Erythroblast (primary cell): ENCODE measurements at regions not wholly inside any gene's neighbourhood (a gene's known extent, or its start where the extent isn't known, plus 50 kb on each side); places are given as distances from the start of the nearest gene placed in this dataset.

ENCODE experiments used
- GATA1 ChIP-seq: IDR thresholded peaks from 2 replicates; pipeline ENCODE4 v1.6.1; 2011; ENCODE audit warnings: low read depth, mild to moderate bottlenecking, control low read depth, low read length, moderate library complexity
- POLR2A ChIP-seq: IDR thresholded peaks from 2 replicates; pipeline ENCODE4 v1.6.1; 2011; ENCODE audit warnings: mild to moderate bottlenecking, low read length

- TF ChIP-seq POLR2A (no peak), GATA1 (no peak)
Observed at GRCh38 chr7:33739286-33739685, 166.1 kb upstream of the BMPER start.
